Activated naive CD4-positive, alpha-beta T cell treated with anti-CD3 and anti-CD28 coated beads, Interleukin-2, amount 50 U/mL, for 72 hours (primary cell): ENCODE measurements at regions not wholly inside any gene's neighbourhood (a gene's known extent, or its start where the extent isn't known, plus 50 kb on each side); places are given as distances from the start of the nearest gene placed in this dataset.
"Not testable (repeated sequence)": the region's sequence is repeated elsewhere in the genome, so short reads cannot be mapped to it uniquely, and the experiment has no call there.

ENCODE experiments used
- ATAC-seq, 2 donors: fragments of 150-1000 bp; cut with Tn5 transposase; 2 replicates each; pipeline ENCODE4 v1.10.0; 2021; ENCODE audit warnings: mild to moderate bottlenecking in 2 of 2, moderate library complexity in 2 of 2
- DNase-seq, 2 donors: peaks; one replicate each; pipeline ENCODE4 v3.0.0; 2021 to 2022; ENCODE audit warnings: low spot score in 2 of 2
- H3K27ac Mint-ChIP-seq, 2 donors: one replicate each; pipeline ENCODE4 v1.8.0; 2022; ENCODE audit warnings: mild to moderate bottlenecking in 2 of 2, mixed read lengths in 2 of 2
- H3K36me3 Mint-ChIP-seq, 2 donors: one replicate each; pipeline ENCODE4 v1.8.0; 2022; ENCODE audit warnings: mixed read lengths in 2 of 2
- H3K9me3 Mint-ChIP-seq, 2 donors: one replicate each; pipeline ENCODE4 v1.8.0; 2022; ENCODE audit warnings: mixed read lengths in 2 of 2

- Mint-ChIP-seq H3K9me3 (peaks cover 0 to 8% of the 10 kb centered on the region in 2 donors), H3K36me3 (no peaks in the 10 kb centered on the region), H3K27ac (no peak overlapping the region)
- DNase-seq (no peak), ATAC-seq (peak in 1 of 2 donors; percentile 1)
Measured at GRCh38 chrX:916230-916599, 285.6 kb downstream of the SHOX start.

DNA sequence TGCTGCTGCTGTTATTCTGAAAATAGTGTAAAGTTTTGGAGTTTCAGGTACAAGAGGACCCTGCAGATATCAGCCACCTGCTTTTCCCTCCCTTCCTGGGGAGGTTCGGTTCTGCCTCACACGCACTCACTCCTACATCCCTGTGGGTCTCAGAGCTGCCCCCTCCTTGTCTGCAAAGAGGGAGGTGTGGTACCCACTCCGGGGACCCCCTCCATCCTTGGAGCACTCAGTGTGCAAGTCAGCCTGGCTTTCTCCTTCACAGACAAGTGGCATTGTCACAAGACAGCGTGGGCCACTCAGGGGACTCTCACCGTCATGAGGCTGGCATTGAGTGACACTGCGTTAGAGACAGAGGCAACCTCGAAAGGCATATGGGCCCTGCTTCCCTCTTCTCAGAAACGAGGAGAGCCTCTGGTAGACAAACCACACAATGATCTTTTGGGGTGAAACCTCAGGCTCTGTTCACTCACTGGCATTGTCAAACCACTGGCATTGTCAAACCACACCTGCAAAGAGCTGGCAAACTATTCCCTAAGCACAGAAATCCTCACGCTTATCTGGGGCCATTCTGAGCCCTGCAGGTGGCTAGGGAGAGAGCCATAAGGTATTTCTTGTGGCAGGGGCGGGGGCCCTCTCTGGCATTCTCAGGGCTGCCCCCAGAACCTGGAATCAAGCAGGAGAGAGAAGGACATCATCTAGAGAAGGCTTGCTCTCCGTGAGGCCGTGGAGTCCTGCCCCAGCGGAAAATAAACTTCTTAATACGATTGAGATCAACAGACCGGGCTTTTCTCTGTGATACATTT lies 285.0 kb downstream of the SHOX start:
- Mint-ChIP-seq H3K9me3 (peaks cover 0 to 8% of the 10 kb centered on the region in 2 donors), H3K36me3 (no peaks in the 10 kb centered on the region), H3K27ac (no peak overlapping the region)
- DNase-seq (no peak), ATAC-seq (peak; percentile 88 to 90)

GRCh38 chrX:914206-914605 lies 283.6 kb downstream of the SHOX start:
- no peak overlapping the region for H3K27ac Mint-ChIP-seq
- H3K36me3 Mint-ChIP-seq: no peaks in the 10 kb centered on the region
- ATAC-seq: no peak
- H3K9me3 Mint-ChIP-seq: peaks cover 0 to 11% of the 10 kb centered on the region in 2 donors
- DNase-seq: no peak

DNA sequence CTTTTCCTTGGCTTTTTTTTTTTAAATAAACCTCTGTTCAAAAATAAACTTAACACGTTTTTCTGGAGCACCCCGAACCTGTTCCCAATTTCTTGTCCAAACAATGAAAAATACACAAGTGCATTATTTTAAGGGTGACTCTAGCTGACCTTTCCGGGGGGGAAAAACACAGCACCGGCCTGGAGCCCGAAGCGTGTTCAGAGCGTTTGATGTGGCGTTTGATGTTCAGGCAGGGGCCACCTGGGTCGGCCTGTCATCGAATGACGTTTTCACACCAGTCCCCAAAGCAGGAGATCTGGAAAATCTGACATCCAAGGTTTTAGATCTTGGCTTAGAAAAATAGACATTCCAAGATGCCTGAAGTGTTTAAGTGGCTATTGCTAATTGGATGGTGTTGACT lies 282.1 kb downstream of the SHOX start:
- Mint-ChIP-seq H3K9me3 (peaks cover 0 to 14% of the 10 kb centered on the region in 2 donors), H3K27ac (no peak overlapping the region), H3K36me3 (no peaks in the 10 kb centered on the region)
- DNase-seq: no peak
- ATAC-seq: no peak

DNA sequence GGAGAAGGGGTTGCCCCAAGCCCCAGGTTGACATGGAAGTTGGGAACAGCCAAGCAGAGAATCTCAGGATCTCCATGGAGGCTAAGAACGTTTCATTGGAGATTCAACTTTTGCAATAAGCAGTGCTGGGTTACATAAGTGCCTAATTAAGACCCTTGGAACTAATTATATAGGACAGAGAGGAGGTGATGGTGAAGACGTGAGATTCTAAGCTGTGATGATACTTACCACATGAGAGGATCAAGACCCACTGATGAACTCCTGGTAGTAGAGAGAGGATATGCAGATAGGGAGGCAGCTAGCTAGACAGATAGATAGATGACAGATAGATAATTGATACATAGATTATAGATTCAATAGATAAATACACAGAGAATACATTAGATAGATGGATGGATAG lies 278.5 kb downstream of the SHOX start:
- not testable (repeated sequence) for H3K27ac Mint-ChIP-seq, H3K36me3 Mint-ChIP-seq, DNase-seq, ATAC-seq
- peaks cover 0 to 14% of the 10 kb centered on the region in 2 donors for H3K9me3 Mint-ChIP-seq

GRCh38 chrX:906586-906985 lies 276.0 kb downstream of the SHOX start:
- H3K9me3 Mint-ChIP-seq: peaks cover 0 to 9% of the 10 kb centered on the region in 2 donors
- ATAC-seq (no peak), DNase-seq (no peak)
- no peaks in the 10 kb centered on the region for H3K36me3 Mint-ChIP-seq
- H3K27ac Mint-ChIP-seq: peak overlapping the region in 1 of 2 donors; percentile 11

DNA sequence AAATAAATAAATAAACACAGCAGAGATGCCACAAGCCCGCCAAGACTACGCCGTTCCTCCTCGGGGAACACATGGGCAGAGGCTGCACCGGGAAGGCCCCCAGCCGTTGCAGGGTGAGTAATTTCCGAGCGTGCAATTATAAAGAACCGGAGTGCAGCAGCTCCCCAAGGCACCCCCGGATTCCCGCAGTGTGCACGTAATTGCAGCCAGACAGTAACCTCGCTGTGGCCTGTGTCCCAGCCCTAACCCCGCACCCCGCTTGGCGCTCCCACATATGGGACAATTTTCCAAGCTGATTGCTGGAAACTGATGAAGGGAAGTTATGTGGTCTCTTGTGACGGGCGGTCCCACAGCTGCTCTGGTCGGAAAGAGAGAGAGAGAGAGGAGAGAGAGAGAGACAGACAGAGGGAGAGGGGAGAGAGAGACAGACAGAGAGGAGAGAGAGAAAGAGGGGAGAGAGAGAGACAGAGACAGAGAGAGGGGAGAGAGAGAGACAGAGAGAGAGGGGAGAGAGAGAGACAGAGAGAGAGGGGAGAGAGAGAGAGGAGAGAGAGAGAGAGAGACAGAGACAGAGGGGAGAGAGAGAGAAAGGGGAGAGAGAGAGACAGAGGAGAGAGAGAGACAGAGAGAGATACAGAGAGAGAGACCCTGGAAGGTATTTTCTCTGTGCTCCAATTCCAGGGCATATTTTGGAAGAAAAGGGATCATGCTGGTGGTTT lies 275.4 kb downstream of the SHOX start:
- DNase-seq (no peak), ATAC-seq (no peak)
- H3K27ac Mint-ChIP-seq: peak overlapping the region in 1 of 2 donors; percentile 11
- H3K9me3 Mint-ChIP-seq: peaks cover 0 to 9% of the 10 kb centered on the region in 2 donors
- no peaks in the 10 kb centered on the region for H3K36me3 Mint-ChIP-seq

GRCh38 chrX:903116-903515 lies 272.5 kb downstream of the SHOX start:
- Mint-ChIP-seq H3K36me3 (no peaks in the 10 kb centered on the region), H3K27ac (no peak overlapping the region), H3K9me3 (peaks cover 0 to 11% of the 10 kb centered on the region in 2 donors)
- DNase-seq: no peak
- no peak for ATAC-seq

DNA sequence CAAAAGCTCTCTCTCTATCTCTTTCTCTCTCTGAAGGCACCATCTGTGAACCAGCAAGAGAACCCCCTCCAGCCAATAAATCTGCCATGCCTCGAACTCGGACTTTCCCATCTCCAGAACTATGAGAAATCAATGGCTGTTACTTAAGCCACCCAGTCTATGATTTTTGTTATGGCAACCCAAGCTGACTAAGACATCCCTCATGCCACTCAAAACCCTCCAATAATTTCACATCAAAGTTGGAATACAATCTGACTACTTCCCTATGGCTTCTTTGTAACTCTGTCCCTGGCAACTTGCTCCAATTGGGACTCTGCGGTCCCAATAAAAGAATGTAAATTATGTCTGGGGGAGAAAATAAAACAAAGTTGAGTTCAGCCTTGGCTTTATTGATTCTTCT lies 265.7 kb downstream of the SHOX start:
- H3K36me3 Mint-ChIP-seq: peaks cover 9 to 14% of the 10 kb centered on the region in 2 donors

DNA sequence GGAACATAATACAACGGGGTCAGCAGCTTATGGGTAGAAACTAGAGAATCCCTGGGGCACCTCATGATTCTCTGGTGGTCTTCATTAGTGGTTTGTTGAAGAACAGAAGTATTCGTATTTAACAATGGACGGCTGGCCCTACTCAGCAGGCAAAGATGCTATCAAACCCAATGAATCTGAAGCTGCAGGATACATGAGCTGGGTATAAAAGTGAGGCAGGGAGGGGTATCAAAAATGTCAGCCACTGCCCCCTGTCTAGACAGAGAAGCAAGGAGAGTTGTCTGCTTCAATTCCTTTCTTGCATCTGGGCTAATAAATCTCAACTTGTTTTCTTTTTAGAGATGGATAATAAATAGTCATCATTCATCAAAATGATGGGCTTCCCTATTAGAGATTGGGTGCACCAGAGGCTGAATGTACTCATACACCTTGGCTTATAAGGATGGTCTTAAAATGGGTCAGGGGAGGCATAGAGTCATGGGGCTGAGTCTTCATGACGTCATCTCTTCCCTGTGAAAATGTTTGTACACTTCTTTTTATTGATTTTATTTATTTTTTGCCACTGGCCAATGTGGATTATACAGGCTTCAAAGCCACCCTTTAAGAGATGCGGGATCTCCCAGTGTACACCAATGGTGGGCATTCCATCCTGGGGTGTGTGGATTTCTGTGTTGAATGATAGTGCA lies 259.5 kb downstream of the SHOX start:
- H3K9me3 Mint-ChIP-seq: peaks cover 23 to 33% of the 10 kb centered on the region in 2 donors
- no peak for ATAC-seq
- H3K27ac Mint-ChIP-seq: no peak overlapping the region
- no peak for DNase-seq
- H3K36me3 Mint-ChIP-seq: peaks cover 10 to 20% of the 10 kb centered on the region in 2 donors

More for the DNA sequence above, 265.7 kb downstream of the SHOX start:
- no peak for ATAC-seq
- Mint-ChIP-seq H3K9me3 (peaks cover 26 to 64% of the 10 kb centered on the region in 2 donors), H3K27ac (no peak overlapping the region)
- DNase-seq: no peak

DNA sequence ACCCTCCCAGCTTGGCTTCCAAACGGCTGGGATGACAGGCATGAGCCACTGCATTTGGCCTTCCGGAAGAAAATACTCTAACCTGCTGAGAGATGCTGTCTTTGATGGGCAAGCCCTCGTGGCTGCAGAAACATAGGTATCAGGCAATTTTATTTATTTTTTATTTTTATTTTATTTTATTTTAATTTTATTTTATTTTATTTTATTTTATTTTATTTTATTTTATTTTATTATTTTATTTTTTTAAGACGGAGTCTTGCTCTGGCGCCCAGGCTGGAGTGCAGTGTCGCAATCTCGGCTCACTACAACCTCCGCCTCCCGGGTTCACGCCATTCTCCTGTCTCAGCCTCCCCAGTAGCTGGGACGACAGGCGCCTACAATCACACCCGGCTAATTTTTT lies 257.1 kb downstream of the SHOX start:
- H3K27ac Mint-ChIP-seq, DNase-seq, ATAC-seq: not testable (repeated sequence)
- H3K9me3 Mint-ChIP-seq: peaks cover 17% of the 10 kb centered on the region in 2 donors
- H3K36me3 Mint-ChIP-seq: peaks cover 10 to 13% of the 10 kb centered on the region in 2 donors

GRCh38 chrX:883588-883987 lies 253.0 kb downstream of the SHOX start:
- peak overlapping the region in 1 of 2 donors; percentile 46 for H3K27ac Mint-ChIP-seq
- DNase-seq (no peak), ATAC-seq (no peak)
- H3K36me3 Mint-ChIP-seq: peaks cover 0 to 12% of the 10 kb centered on the region in 2 donors
- peaks cover 10 to 11% of the 10 kb centered on the region in 2 donors for H3K9me3 Mint-ChIP-seq

DNA sequence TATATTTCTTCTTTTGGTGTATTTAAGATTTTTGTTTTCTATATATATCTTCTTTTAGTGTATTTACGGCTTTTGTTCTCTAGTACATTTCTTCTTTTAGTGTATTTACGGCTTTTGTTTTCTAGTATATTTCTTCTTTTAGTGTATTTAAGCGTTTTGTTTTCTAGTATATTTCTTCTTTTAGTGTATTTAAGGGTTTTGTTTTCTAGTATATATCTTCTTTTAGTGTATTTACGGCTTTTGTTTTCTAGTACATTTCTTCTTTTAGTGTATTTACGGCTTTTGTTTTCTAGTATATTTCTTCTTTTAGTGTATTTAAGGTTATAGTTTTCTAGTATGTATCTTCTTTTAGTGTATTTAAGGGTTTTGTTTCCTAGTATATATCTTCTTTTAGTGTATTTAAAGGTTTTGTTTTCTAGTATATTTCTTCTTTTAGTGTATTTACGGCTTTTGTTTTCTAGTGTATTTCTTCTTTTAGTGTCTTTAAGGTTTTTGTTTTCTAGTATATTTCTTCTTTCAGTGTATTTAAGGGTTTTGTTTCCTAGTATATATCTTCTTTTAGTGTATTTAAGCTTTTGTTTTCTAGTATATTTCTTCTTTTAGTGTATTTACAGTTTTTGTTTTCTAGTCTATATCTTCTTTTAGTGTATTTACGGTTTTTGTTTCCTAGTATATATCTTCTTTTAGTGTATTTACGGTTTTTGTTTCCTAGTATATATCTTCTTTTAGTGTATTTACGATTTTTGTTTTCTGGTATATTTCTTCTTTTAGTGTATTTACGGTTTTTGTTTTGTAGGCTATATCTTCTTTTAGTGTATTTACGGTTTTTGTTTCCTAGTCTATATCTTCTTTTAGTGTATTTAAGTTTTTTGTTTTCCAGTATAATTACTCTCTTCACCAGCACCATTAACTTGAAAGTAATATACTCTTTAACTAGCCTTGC lies 249.4 kb downstream of the SHOX start:
- not testable (repeated sequence) for ATAC-seq, DNase-seq, H3K36me3 Mint-ChIP-seq, H3K27ac Mint-ChIP-seq
- H3K9me3 Mint-ChIP-seq: peaks cover 10 to 11% of the 10 kb centered on the region in 2 donors

- DNase-seq: no peak
- ATAC-seq: no peak
- Mint-ChIP-seq H3K9me3 (peaks cover 7 to 8% of the 10 kb centered on the region in 2 donors), H3K36me3 (no peaks in the 10 kb centered on the region), H3K27ac (no peak overlapping the region)
Measured at GRCh38 chrX:874061-874460, 243.5 kb downstream of the SHOX start.

DNA sequence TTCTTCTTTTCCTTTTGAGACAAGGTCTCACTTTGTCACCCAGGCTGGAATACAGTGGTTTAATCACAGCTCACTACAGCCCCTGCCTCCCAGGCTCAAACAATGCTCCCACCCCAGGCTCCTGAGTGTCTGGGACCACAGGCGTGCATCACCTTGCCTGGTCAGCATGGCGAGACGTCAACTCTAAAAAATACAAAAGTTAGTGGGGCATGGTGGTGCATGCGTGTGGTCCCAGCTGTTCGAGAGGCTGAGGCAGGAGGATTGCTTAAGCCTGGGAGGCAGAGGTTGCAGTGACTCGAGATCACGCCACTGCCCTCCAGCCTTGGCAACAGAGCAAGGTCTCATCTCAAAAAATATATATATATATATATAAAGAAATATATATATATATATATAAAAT lies 242.4 kb downstream of the SHOX start:
- Mint-ChIP-seq H3K27ac (no peak overlapping the region), H3K36me3 (no peaks in the 10 kb centered on the region), H3K9me3 (peaks cover 7 to 8% of the 10 kb centered on the region in 2 donors)
- no peak for ATAC-seq
- DNase-seq: no peak

DNA sequence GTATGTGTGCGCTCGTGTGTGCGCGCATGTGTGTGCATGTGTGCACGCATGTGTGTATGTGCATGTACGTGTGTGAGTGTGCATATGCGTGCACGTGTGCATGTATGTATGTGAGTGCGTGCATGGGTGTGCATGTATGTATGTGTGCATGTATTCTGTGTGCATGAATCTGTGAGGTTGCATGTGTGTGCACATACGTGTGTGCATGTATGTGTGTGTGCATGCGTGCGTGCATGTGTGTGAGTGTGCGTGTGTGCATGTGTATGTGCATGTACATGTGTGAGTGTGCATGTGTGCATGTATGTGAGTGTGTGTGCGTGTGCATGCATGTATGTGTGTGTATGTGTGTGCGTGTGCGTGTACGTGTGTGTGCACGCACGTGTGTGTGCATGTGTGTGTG lies 241.5 kb downstream of the SHOX start:
- ATAC-seq: no peak
- Mint-ChIP-seq H3K27ac (no peak overlapping the region), H3K9me3 (peaks cover 7 to 8% of the 10 kb centered on the region in 2 donors), H3K36me3 (no peaks in the 10 kb centered on the region)
- no peak for DNase-seq
